SK-N-MC (cell line): ENCODE measurements at regions not wholly inside any gene's neighbourhood (a gene's known extent, or its start where the extent isn't known, plus 50 kb on each side); places are given as distances from the start of the nearest gene placed in this dataset.

ENCODE experiments used
- EZH2 ChIP-seq: fragments of 200-600 bp; sonication (generic); IDR thresholded peaks from one replicate; pipeline ENCODE4 v1.6.1; 2017; ENCODE audit warnings: antibody characterized with exemption
- FOXP2 ChIP-seq: optimal IDR thresholded peaks from 2 replicates; pipeline ENCODE3; 2011; ENCODE audit warnings: mild to moderate bottlenecking, moderate library complexity; ENCODE audit not compliant: insufficient read depth; ENCODE audit errors: extremely low read length, control extremely low read depth
- POLR2AphosphoS5 ChIP-seq: IDR thresholded peaks from 2 replicates; pipeline ENCODE4 v1.6.1; 2012; ENCODE audit warnings: mild to moderate bottlenecking, low read depth, low read length, borderline replicate concordance

DNA sequence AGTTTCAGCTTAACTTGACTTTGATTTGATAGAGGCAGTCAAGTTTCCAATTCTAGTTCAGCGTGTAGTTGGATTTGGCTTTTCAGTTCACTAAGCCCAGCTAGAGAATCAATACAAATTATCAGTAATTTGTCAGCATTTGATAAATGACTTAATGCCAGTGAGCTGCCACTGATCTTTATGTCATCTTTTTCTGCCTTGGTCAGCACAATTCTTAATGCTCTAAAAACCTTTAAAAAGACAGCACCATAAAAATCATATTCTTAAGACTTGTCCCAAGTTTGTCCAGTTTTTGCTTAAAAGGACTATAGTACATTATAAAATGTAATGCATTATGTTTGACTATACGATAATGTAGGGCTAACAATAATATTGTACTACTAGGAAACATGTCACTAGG is 920.5 kb downstream of the LRFN5 start:
- TF ChIP-seq POLR2AphosphoS5 (no peak), EZH2 (no peak), FOXP2 (no peak)
